GM12892 (cell line): ENCODE measurements at regions not wholly inside any gene's neighbourhood (a gene's known extent, or its start where the extent isn't known, plus 50 kb on each side); places are given as distances from the start of the nearest gene placed in this dataset.

Experiments used
- DNase-seq: peaks from one replicate; pipeline ENCODE4 v3.0.0; 2011; ENCODE audit not compliant: insufficient read length
- FAIRE-seq: peaks from 2 replicates; lab custom pipeline; 2011; peaks lifted over from hg19 to GRCh38; lab: Jason Lieb, UNC
- POLR2A ChIP-seq: IDR thresholded peaks from 2 replicates; pipeline ENCODE4 v1.6.1; 2011; ENCODE audit warnings: low read depth, low read length, control low read depth
- POLR2AphosphoS5 ChIP-seq: IDR thresholded peaks from 2 replicates; pipeline ENCODE4 v1.6.1; 2011; ENCODE audit warnings: low read depth, low read length, control low read depth
- TAF1 ChIP-seq: IDR thresholded peaks from 2 replicates; pipeline ENCODE4 v1.6.1; 2011; ENCODE audit warnings: low read depth, mild to moderate bottlenecking, control low read depth, low read length, borderline replicate concordance

GRCh38 chr9:126217797-126218196 lies 108.8 kb upstream of the MVB12B start:
- TF ChIP-seq POLR2AphosphoS5 = no peak
- TF ChIP-seq TAF1 = no peak
- no peak for TF ChIP-seq POLR2A
- no peak for DNase-seq
- no peak for FAIRE-seq

GRCh38 chr9:126218359-126219125 lies 108.1 kb upstream of the MVB12B start:
- FAIRE-seq = no peak
- no peak for DNase-seq
- TF ChIP-seq TAF1 = no peak
- no peak for TF ChIP-seq POLR2A
- TF ChIP-seq POLR2AphosphoS5 = no peak

GRCh38 chr9:126219166-126219565 lies 107.5 kb upstream of the MVB12B start:
- no peak for TF ChIP-seq TAF1
- TF ChIP-seq POLR2AphosphoS5 = no peak
- TF ChIP-seq POLR2A = no peak
- DNase-seq (no peak), FAIRE-seq (no peak)

DNA sequence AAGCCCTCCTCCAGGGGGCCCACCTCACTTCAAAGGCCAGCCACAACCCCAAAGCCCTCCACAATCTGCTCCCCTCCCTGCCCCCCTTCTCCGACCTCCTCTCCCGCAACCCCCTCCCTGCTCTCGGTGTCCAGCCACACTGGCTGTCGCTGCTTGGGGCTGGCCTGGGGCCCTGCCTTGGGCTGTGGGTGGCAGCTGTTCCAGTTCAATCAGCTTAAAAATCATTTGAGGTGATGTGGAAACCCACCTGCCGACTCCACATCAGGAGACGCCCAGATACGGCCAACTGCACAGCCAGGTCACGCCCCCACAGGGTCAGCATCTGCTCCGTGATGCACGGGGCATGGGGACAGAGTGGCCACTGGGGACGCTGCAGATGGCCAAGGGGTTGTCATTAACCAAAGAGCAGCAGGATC lies 107.0 kb upstream of the MVB12B start:
- TF ChIP-seq TAF1 (no peak), POLR2AphosphoS5 (no peak), POLR2A (no peak)
- DNase-seq = no peak

DNA sequence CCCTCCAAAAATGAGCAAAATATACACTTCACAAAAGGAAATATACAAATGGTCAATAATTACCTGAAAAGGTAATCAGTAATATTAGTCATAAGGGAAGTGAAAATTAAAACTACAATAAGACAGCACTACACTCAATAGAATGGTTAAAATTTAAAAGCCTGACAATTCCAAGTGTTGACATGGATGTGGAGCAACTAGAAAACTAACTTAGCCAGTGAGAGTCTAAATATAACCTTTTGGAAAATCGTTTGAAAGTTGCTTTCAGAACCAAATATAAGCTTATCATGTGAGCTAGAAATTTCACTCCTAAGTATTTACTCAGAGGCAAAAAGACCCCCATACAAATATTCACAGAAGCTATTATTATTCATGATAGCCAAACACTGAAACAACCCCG lies 105.1 kb upstream of the MVB12B start:
- FAIRE-seq (no peak), DNase-seq (no peak)
- TF ChIP-seq TAF1 (no peak), POLR2AphosphoS5 (no peak), POLR2A (no peak)

More for the DNA sequence above, 107.0 kb upstream of the MVB12B start:
- FAIRE-seq = no peak

DNA sequence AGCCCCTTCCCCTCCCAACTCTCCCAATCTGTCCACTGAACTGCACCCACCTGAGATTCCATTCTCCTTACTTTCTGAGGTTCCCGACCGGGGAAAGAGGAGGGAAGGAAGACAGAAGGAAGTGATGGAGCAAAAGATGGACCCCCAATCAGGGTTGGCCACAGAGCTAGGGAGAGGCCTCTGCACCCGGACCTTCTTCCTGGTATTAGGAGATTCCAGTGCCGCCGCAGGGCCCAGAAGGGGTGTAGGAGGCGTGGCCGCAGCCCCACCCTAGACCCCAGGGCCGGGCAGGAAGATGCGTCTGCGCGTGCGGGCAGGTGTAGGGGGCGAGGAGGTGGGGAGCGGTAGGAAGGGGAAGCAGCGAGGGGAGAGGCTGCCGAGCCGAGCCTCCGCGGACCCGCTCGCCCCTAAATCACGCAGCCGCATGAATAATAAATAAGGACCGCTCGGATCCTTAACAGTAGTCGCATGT lies 104.2 kb upstream of the MVB12B start:
- no peak for TF ChIP-seq TAF1
- no peak for TF ChIP-seq POLR2A
- no peak for TF ChIP-seq POLR2AphosphoS5
- FAIRE-seq = no peak

GRCh38 chr9:126222835-126223431 lies 103.7 kb upstream of the MVB12B start:
- no peak for TF ChIP-seq POLR2A
- no peak for TF ChIP-seq POLR2AphosphoS5
- TF ChIP-seq TAF1 = no peak
- no peak for FAIRE-seq

More for the DNA sequence above, 104.2 kb upstream of the MVB12B start:
- DNase-seq = no peak

DNA sequence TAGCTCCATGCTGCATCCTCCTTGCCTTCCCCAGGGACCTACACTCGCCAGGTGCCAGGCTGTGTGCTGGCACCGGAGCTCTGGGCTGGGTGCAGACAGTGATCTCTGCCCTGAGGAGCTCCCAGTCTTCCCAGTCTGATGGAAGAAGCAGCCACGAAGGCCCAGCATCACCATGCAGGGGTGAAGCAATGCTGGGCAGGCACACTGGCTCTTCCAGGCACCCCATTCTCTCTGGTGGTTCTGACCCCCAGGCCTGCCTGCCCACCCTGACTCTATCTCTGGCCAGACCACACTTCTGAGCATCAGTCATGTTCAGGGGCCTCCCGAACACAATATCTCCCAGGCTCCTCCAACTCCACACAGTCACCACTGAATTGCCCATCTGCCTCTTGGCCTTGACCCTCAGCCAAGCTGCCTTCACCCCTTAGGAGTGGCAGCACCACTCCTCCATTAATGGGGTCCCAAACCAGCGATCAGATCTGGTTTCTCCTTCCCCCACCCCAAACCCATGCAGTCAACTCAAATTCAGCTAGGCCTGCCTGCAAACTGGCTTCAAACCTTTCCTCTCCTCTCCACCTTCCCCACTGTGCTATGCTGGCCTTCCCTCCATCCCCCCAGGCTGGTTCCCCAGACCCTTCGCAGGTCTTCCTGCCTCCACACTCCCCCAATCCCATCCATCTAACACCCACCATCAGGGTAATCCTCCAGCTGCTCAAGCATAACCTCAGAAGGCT lies 102.7 kb upstream of the MVB12B start:
- DNase-seq = no peak
- FAIRE-seq = no peak
- no peak for TF ChIP-seq POLR2A
- no peak for TF ChIP-seq TAF1
- TF ChIP-seq POLR2AphosphoS5 = no peak

More at GRCh38 chr9:126222835-126223431, 103.7 kb upstream of the MVB12B start:
- no peak for DNase-seq

DNA sequence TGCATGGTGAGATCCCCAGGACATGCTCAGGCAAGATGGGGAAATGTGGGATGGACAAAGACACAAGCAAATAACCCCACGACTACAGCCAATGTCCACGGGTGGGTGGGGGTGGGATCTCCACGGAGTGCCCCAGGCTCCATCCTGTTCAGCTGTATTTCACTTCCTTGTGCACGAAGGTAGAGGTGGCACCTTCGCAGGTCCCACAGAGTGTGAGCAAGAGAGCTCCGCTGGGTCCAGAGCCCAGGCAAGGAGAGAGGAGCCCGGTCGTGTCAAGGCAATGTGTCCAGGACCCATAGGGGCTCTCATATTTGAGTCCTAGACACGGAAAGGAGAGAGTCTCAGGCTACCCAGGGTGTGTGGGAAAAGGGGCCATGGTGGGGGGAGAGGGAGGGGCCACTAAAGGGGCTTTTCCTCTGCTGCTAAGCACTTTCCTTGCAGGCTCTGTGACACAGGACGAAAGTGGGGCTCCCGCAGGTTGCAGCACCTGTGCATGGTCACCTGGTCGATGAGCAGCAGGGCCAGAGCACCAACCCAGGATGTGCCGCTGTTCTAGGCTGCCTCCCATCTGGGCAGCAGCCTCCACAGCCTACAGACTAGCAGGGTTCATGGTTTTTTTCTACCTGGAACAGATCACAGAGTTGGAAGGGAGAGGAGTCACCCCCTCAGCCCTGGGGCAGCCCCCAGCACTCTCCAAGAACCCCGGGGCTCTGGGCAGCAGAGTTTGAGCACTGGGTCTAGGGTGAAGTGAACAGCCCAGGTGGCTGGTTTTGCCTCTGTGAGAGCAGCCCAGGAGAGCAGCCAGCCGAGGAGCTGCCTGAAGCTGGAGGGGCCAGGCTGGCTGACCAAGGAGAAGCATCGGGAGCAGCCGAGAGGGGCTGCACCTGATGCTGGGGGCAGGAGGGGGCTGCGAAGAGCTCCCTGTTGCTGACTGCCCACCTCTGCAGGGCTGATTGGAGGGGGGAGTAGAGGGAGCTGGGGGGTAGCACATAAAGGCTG lies 100.7 kb upstream of the MVB12B start:
- DNase-seq (no peak), FAIRE-seq (no peak)
- TF ChIP-seq TAF1 (no peak), POLR2AphosphoS5 (no peak), POLR2A (no peak)

GRCh38 chr9:126226991-126227936 lies 99.4 kb upstream of the MVB12B start:
- FAIRE-seq = no peak
- DNase-seq = no peak
- TF ChIP-seq POLR2A (no peak), POLR2AphosphoS5 (no peak), TAF1 (no peak)
